GM06990 (cell line): ENCODE measurements at regions not wholly inside any gene's neighbourhood (a gene's known extent, or its start where the extent isn't known, plus 50 kb on each side); places are given as distances from the start of the nearest gene placed in this dataset.

ENCODE experiments used
- DNase-seq: peaks from one replicate; pipeline ENCODE4 v3.0.0-alpha.2; 2011; ENCODE audit not compliant: insufficient read length; ENCODE audit errors: extremely low read depth
- H3K27me3 ChIP-seq: replicated peaks from 2 replicates; pipeline ENCODE4 v1.6.0; 2011; ENCODE audit warnings: low read length; ENCODE audit not compliant: control insufficient read depth, insufficient read depth
- H3K36me3 ChIP-seq: 2 replicates; pipeline ENCODE4 v1.5.1; 2011; ENCODE audit warnings: low read length; ENCODE audit not compliant: control insufficient read depth, insufficient read depth
- H3K4me3 ChIP-seq: replicated peaks from 2 replicates; pipeline ENCODE4 v1.5.1; 2011; ENCODE audit warnings: low read depth, mild to moderate bottlenecking, control low read depth, low read length
- TF ChIP-seq, protein P1 (sequence below): IDR thresholded peaks from 2 replicates; pipeline ENCODE4 v1.5.1; 2011; ENCODE audit warnings: low read length, control low read depth, mild to moderate bottlenecking, inconsistent platforms; ENCODE audit not compliant: insufficient read depth, poor library complexity, severe bottlenecking

DNA sequence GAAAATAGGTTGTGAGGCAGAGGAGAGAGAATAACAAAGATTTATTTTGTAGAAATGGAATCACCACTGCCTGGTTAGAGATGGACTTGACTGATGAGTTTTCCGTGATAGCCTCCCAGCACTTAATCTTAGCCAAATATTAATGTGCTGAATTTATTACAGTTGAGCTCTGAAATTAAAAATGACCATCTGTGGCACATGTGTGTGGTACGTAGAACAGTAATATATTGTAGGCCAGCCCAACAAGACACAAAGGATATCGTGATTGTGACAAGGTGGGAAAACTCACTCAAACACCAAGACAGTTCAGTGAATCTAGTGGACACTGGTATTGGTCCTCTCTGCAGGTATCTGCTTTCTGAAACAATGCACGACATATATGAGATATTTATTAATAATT, 119.4 kb downstream of the HAO1 start:
- Histone ChIP-seq H3K4me3 (no peak overlapping the region), H3K36me3 (no peaks in the 10 kb centered on the region), H3K27me3 (no peaks in the 10 kb centered on the region)
- TF ChIP-seq, protein P1, sequence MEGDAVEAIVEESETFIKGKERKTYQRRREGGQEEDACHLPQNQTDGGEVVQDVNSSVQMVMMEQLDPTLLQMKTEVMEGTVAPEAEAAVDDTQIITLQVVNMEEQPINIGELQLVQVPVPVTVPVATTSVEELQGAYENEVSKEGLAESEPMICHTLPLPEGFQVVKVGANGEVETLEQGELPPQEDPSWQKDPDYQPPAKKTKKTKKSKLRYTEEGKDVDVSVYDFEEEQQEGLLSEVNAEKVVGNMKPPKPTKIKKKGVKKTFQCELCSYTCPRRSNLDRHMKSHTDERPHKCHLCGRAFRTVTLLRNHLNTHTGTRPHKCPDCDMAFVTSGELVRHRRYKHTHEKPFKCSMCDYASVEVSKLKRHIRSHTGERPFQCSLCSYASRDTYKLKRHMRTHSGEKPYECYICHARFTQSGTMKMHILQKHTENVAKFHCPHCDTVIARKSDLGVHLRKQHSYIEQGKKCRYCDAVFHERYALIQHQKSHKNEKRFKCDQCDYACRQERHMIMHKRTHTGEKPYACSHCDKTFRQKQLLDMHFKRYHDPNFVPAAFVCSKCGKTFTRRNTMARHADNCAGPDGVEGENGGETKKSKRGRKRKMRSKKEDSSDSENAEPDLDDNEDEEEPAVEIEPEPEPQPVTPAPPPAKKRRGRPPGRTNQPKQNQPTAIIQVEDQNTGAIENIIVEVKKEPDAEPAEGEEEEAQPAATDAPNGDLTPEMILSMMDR: no peak
- no peak for DNase-seq

- no peak for DNase-seq
- Histone ChIP-seq H3K36me3 (no peaks in the 10 kb centered on the region), H3K27me3 (no peaks in the 10 kb centered on the region), H3K4me3 (no peak overlapping the region)
- TF ChIP-seq, protein P1: no peak
These were observed 117.5 kb downstream of the HAO1 start for GRCh38 chr20:7822772-7823171.

DNA sequence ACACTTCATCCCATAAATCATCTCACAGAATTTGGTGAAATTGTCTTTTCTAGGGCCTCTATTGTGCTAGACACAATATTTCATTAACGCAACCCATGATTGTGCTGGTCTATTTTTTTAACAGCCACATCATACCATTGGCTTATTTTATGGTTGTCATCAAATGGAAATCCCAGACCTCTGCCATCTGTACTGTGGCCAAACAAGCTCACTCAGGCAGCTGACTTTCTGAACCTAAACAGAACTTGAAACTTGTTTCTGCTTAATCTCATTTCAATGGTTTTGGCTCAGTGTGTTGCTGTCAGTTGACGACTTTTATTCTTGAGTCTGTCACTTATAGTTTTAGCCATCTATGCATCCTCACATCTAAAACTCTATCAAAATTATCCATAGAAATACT, 111.8 kb downstream of the HAO1 start:
- no peak for DNase-seq
- TF ChIP-seq, protein P1: no peak
- Histone ChIP-seq H3K27me3 (no peaks in the 10 kb centered on the region), H3K36me3 (no peaks in the 10 kb centered on the region), H3K4me3 (no peak overlapping the region)

DNA sequence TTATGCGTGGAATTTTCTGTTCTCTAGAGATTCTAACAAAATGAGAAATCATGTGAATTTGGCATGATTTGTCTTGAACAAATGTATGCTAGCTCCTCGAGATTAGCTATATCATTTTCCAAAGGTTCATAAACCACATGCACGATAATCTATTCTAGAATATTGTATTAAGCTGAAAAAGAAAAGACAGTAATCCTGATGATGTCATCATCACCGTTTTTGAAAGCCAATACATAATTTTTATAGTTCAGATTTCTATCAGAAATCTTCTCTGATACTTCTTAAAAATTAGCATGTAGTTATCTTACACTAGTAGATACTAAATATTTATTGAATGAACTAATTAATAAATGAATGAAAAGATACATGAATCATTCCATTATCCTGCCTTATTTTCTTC, 111.2 kb downstream of the HAO1 start:
- Histone ChIP-seq H3K36me3 (no peaks in the 10 kb centered on the region), H3K27me3 (no peaks in the 10 kb centered on the region), H3K4me3 (no peak overlapping the region)
- no peak for DNase-seq
- TF ChIP-seq, protein P1: no peak

DNA sequence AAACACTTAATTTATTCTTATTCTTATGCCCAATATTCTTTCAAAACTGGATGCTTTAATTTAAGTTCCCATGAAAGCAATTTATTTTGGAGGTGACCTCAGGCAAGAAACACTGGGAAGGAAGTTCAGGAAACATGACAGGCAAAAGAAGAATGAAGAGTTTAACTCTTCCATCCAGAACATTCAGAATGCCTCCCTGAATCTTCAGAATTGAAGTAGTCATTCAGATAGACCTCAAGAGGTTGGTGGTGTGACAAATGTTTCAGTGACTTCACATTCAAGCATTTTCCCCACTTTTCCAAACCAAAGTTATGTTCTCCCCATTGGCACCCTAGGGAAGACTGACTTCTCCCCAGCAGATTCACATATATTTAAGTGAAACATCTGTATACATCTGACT, 110.5 kb downstream of the HAO1 start:
- DNase-seq: no peak
- H3K4me3 ChIP-seq: no peak overlapping the region
- no peaks in the 10 kb centered on the region for H3K36me3 ChIP-seq
- H3K27me3 ChIP-seq: no peaks in the 10 kb centered on the region
- TF ChIP-seq, protein P1: no peak
